ENCODE measurements at regions not wholly inside any gene's neighbourhood (a gene's known extent, or its start where the extent isn't known, plus 50 kb on each side); places are given as distances from the start of the nearest gene placed in this dataset.

DNA sequence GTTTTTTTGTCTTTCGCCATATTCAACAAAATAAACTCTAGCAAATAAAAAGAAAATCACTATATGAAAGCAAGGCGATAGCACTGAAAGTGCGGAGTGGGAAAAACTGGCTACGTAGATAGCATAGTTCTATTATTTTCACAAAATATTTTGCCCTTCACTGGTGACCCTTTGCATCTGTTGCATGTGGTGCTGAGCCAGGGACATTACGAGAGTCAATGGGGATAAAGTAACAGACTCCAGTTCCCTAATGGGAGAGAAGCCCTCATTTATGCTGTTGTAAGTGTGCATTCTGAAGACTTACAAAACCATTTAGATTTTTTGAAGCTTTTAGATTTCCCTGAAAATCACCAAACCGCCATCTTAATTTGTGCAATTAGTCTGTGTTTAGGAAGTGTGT lies 501.6 kb downstream of the PPARGC1A start:
- TF ChIP-seq POLR2AphosphoS5 (IDR thresholded peaks at IDR 0.05; ENCODE audit: borderline replicate concordance, low read depth, low read length) (no peak), EZH2 (IDR thresholded peaks at IDR 0.05) (no peak), FOXP2 (optimal IDR thresholded peaks at IDR 0.05; ENCODE audit: control extremely low read depth, extremely low read length, insufficient read depth) (no peak)
